ENCODE measurements at regions not wholly inside any gene's neighbourhood (a gene's known extent, or its start where the extent isn't known, plus 50 kb on each side); places are given as distances from the start of the nearest gene placed in this dataset.

GRCh38 chr6:90719321-90720195 is 132.7 kb upstream of the MAP3K7 start:
- ChIA-PET CTCF (ENCODE audit: partially characterized antibody) (no interaction called here), POLR2A (ENCODE audit: partially characterized antibody) (no interaction called here)
- Histone ChIP-seq H3K4me3 (ENCODE audit: extremely low read depth in 1 of 4, insufficient read depth in 2 of 4, low read depth in 3 of 4, low read length in 4 of 4) (no peak overlapping the region), H3K56ac (replicated peaks; ENCODE audit: insufficient read length, low read depth, low read length) (no peak overlapping the region), H3K4me1 (replicated peaks in 1 of 4; ENCODE audit: control insufficient read depth in 3 of 4, insufficient read depth in 4 of 4, low read length in 3 of 4) (no peaks in the 10 kb centered on the region), H3K4me2 (ENCODE audit: insufficient read depth in 1 of 2, low read depth in 2 of 2, low read length in 2 of 2) (no peak overlapping the region), H3K27me3 (replicated peaks in 1 of 4; ENCODE audit: control insufficient read depth in 3 of 4, extremely low read depth in 1 of 4, insufficient read depth in 3 of 4, low read length in 3 of 4) (no peaks in the 10 kb centered on the region), H3K9ac (replicated peaks in 1 of 4; ENCODE audit: extremely low read depth in 1 of 4, low read depth in 3 of 4, low read length in 3 of 4) (no peak overlapping the region), H3K36me3 (ENCODE audit: control insufficient read depth in 2 of 4, insufficient read depth in 4 of 4, low read length in 3 of 4) (no peaks in the 10 kb centered on the region), H2BK5ac (ENCODE audit: low read depth, low read length) (no peak overlapping the region), H3K23me2 (ENCODE audit: low read depth, low read length) (no peaks in the 10 kb centered on the region), H3K79me1 (ENCODE audit: low read depth, low read length) (no peaks in the 10 kb centered on the region), H4K20me1 (replicated peaks in 1 of 2; ENCODE audit: control insufficient read depth in 1 of 2, insufficient read depth in 2 of 2, low read length in 2 of 2) (no peaks in the 10 kb centered on the region), H3K9me3 (ENCODE audit: insufficient read depth in 2 of 2, low read depth in 1 of 2, low read length in 1 of 2) (no peaks in the 10 kb centered on the region), H2BK20ac (ENCODE audit: low read length) (no peak overlapping the region), H2BK15ac (ENCODE audit: low read length) (no peak overlapping the region), H3K4ac (replicated peaks; ENCODE audit: insufficient read length, low read depth, low read length) (no peak overlapping the region), H3K23ac (ENCODE audit: insufficient read length) (no peak overlapping the region), H2BK120ac (replicated peaks; ENCODE audit: low read depth, low read length) (no peak overlapping the region), H3K27ac (ENCODE audit: low read depth, low read length) (no peak overlapping the region), H2AFZ (ENCODE audit: low read length) (no peak overlapping the region), H4K91ac (replicated peaks; ENCODE audit: insufficient read length, low read length) (no peak overlapping the region), H4K5ac (ENCODE audit: insufficient read length, low read depth, low read length) (no peak overlapping the region), H3K18ac (ENCODE audit: extremely low read depth, low read length) (no peak overlapping the region), H3K14ac (ENCODE audit: insufficient read length) (no peak overlapping the region), H3K79me2 (ENCODE audit: control insufficient read depth in 1 of 2, insufficient read depth in 2 of 2, low read length in 2 of 2) (no peaks in the 10 kb centered on the region), H2AK5ac (ENCODE audit: low read depth, low read length) (no peak overlapping the region), H2BK12ac (ENCODE audit: low read depth, low read length) (no peak overlapping the region), H4K8ac (ENCODE audit: extremely low read depth, insufficient read depth, low read length) (no peak overlapping the region)
- FAIRE-seq (no peak), DNase-seq (ENCODE audit: low read depth in 1 of 2, low spot score in 2 of 2) (no peak)
- WGBS, 2 experiments (ENCODE audit: extremely low coverage in 1 of 2, insufficient coverage in 1 of 2, insufficient read length in 1 of 2, insufficient replicate concordance in 2 of 2, low coverage in 1 of 2, low lambda C conversion rate in 2 of 2, missing lambda C conversion rate in 1 of 2) = 79% methylated on average over 3 of the region's 3 CpGs; no CpG with 5 or more reads in 1 of the 2 experiments
- TF ChIP-seq BRCA1 (IDR thresholded peaks at IDR 0.05; ENCODE audit: low read depth, low read length) (no peak), POU5F1 (IDR thresholded peaks at IDR 0.05; ENCODE audit: low read depth, low read length) (no peak), SIN3A (conservative IDR thresholded peaks at IDR 0.05 in 1 of 2, IDR thresholded peaks at IDR 0.05 in 1 of 2; ENCODE audit: low read depth in 1 of 2, low read length in 2 of 2) (no peak), TAF7 (optimal IDR thresholded peaks at IDR 0.05; ENCODE audit: borderline replicate concordance, low read depth, low read length) (no peak), SP4 (IDR thresholded peaks at IDR 0.05; ENCODE audit: low read length) (no peak), RNF2 (IDR thresholded peaks at IDR 0.05; ENCODE audit: borderline replicate concordance, low read depth, low read length, missing control alignments, poor library complexity, severe bottlenecking) (no peak)

Data from H1 (cell line).